Kidney (tissue), 13 donors: ENCODE measurements at regions not wholly inside any gene's neighbourhood (a gene's known extent, or its start where the extent isn't known, plus 50 kb on each side); places are given as distances from the start of the nearest gene placed in this dataset.
A peak's percentile ranks its signal among the peaks of the same experiment; 100 is the strongest.

Experiments used
- DNase-seq, 5 donors: peaks; one replicate each; pipeline ENCODE4 v3.0.0-alpha.2; 2013 to 2020
- FAIRE-seq: peaks from 2 replicates; lab custom pipeline; 2012; peaks lifted over from hg19 to GRCh38; lab: Jason Lieb, UNC
- H3K27ac ChIP-seq, 2 donors: one replicate each; pipeline ENCODE4 v1.7.0; 2013; ENCODE audit warnings: low read depth in 2 of 2, low read length in 2 of 2, inconsistent platforms in 1 of 2
- H3K27me3 ChIP-seq: one replicate; pipeline ENCODE4 v1.7.1; 2013; ENCODE audit warnings: low read length, inconsistent platforms; ENCODE audit not compliant: control insufficient read depth, insufficient read depth
- H3K36me3 ChIP-seq, 3 donors: one replicate each; pipeline versions ENCODE4 v1.7.0 to v1.7.1; 2013; ENCODE audit warnings: low read length in 3 of 3, control low read depth in 1 of 3, inconsistent platforms in 1 of 3; ENCODE audit not compliant: insufficient read depth in 3 of 3, control insufficient read depth in 2 of 3
- H3K4me1 ChIP-seq, 3 donors: one replicate each; pipeline versions ENCODE4 v1.7.0 to v1.7.1; 2013; ENCODE audit warnings: low read length in 3 of 3, inconsistent platforms in 1 of 3, low read depth in 1 of 3; ENCODE audit not compliant: control insufficient read depth in 2 of 3, insufficient read depth in 2 of 3
- H3K4me3 ChIP-seq, 3 donors: one replicate each; pipeline versions ENCODE4 v1.7.0 to v1.8.1; 2013; ENCODE audit warnings: low read length in 3 of 3, control low read depth in 1 of 3, inconsistent platforms in 1 of 3
- H3K9ac ChIP-seq, 3 donors: one replicate each; pipeline versions ENCODE4 v1.7.0 to v1.7.1; 2013; ENCODE audit warnings: low read length in 3 of 3, control low read depth in 1 of 3, inconsistent platforms in 1 of 3
- H3K9me3 ChIP-seq, 3 donors: one replicate each; pipeline versions ENCODE4 v1.7.0 to v1.7.1; 2013; ENCODE audit warnings: low read length in 3 of 3, control low read depth in 1 of 3, inconsistent platforms in 1 of 3; ENCODE audit not compliant: control insufficient read depth in 2 of 3, insufficient read depth in 1 of 3
- intact Hi-C: fragments of 100-400 bp; cut with DNase I; formaldehyde crosslinking; loops from one replicate; pipeline ENCODE4 v1.11.1; 2022
- TF ChIP-seq, protein P1 (sequence below): IDR thresholded peaks from 3 replicates; pipeline ENCODE4 v1.5.1; 2012; ENCODE audit warnings: mild to moderate bottlenecking, moderate library complexity, borderline replicate concordance; ENCODE audit not compliant: insufficient read depth; ENCODE audit errors: extremely low read depth
- donor health status: control.
- donor health status: control.
- donor health status: control.
- donor health status: control.
- donor health status: control.
- donor health status: DM: yes; HTN: yes; CAD: no.
- donor health status: Normal renal cell carcinoma (clear cell type).

DNA sequence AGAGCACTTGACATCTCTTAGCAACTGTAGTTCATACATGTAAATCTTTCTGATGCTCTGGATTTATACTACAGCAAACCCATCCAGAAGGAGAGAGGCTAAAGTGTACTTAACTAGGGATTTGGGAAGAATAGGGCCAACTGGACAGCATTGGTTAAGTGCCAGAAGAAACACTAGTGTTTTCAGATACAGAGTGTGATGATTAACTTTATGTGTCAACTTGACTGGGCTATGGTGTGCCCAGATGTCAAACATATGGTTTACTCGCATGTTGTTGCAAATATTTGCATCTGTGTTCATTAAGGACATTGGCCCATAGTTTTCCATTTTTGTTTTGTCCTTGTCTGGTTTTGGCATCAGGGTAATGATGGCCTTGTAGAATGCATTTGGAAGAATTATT, 384.7 kb upstream of the KCND2 start:
- TF ChIP-seq, protein P1, sequence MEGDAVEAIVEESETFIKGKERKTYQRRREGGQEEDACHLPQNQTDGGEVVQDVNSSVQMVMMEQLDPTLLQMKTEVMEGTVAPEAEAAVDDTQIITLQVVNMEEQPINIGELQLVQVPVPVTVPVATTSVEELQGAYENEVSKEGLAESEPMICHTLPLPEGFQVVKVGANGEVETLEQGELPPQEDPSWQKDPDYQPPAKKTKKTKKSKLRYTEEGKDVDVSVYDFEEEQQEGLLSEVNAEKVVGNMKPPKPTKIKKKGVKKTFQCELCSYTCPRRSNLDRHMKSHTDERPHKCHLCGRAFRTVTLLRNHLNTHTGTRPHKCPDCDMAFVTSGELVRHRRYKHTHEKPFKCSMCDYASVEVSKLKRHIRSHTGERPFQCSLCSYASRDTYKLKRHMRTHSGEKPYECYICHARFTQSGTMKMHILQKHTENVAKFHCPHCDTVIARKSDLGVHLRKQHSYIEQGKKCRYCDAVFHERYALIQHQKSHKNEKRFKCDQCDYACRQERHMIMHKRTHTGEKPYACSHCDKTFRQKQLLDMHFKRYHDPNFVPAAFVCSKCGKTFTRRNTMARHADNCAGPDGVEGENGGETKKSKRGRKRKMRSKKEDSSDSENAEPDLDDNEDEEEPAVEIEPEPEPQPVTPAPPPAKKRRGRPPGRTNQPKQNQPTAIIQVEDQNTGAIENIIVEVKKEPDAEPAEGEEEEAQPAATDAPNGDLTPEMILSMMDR = no peak
- no peak for DNase-seq
- Histone ChIP-seq H3K36me3 (no peaks in the 10 kb centered on the region), H3K27me3 (no peaks in the 10 kb centered on the region), H3K4me3 (no peak overlapping the region), H3K9ac (no peak overlapping the region), H3K9me3 (peaks cover 0 to 2% (median 0%) of the 10 kb centered on the region in 3 donors), H3K27ac (no peak overlapping the region), H3K4me1 (no peaks in the 10 kb centered on the region)
- intact Hi-C loops = no loop called here
- FAIRE-seq = no peak

DNA sequence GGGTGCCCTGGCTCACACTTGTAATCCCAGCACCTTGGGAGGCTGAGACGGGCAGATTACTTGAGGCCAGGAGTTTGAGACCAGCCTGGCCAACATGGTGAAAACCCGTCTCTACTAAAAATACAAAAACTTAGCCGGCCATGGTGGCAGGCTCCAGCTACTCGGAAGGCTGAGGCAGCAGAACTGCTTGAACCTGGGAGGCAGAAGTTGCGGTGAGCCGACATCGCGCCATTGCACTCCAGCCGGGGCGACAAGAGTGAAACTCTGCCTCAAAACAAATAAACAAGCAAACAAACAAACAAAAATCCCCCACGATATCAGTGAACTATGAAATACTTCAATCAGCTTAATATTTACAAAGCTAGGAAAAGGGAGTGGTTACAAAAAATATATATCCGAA, 382.3 kb upstream of the KCND2 start:
- no peak overlapping the region for H3K4me3 ChIP-seq
- peaks cover 0 to 2% (median 0%) of the 10 kb centered on the region in 3 donors for H3K9me3 ChIP-seq
- no peak overlapping the region for H3K9ac ChIP-seq
- peak in 1 of 5 donors; percentile 22 for DNase-seq
- H3K4me1 ChIP-seq = no peaks in the 10 kb centered on the region
- H3K36me3 ChIP-seq = no peaks in the 10 kb centered on the region
- TF ChIP-seq, protein P1 = no peak
- H3K27me3 ChIP-seq = no peaks in the 10 kb centered on the region
- intact Hi-C loops = no loop called here
- H3K27ac ChIP-seq = no peak overlapping the region
- no peak for FAIRE-seq

DNA sequence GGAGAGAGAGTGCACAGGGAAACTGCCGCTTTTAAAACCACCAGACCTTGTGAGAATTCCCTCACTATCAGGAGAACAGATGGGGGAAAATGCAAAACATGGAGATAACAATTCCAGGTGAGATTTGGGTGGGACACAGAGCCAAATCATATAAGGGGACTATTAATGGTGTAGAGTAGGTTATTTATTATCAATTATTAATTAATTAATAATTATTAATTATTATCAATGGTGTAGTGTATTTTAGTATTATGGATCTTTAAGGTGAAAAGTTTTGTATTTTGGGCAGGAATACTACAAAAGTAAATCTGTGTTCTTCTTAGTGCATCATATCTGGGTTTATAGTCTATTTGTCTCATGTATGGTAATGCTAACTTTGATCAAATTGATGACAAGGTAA, 377.7 kb upstream of the KCND2 start:
- Histone ChIP-seq H3K27ac (no peak overlapping the region), H3K36me3 (no peaks in the 10 kb centered on the region), H3K9ac (no peak overlapping the region), H3K4me3 (no peak overlapping the region), H3K27me3 (no peaks in the 10 kb centered on the region), H3K9me3 (no peaks in the 10 kb centered on the region), H3K4me1 (no peaks in the 10 kb centered on the region)
- intact Hi-C loops = no loop called here
- DNase-seq (no peak), FAIRE-seq (no peak)
- TF ChIP-seq, protein P1 = no peak

DNA sequence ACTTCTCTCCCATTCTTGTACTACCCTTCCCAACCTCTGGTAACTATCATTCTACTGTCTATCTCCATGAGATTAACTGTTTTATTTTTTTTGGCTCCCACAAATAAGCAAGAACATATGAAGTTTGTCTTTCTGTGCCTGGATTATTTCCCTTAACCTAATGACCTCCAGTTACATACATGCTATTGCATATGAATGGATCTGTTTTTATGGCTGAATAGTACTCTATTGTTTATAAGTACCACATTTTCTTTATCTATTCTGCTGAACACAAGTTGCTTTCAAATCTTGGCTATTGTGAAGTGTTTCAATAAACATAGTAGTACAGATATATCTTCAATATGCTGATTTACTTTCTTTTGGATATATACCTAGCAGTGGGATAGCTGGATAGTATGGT, 376.6 kb upstream of the KCND2 start:
- no peak for FAIRE-seq
- intact Hi-C loops = no loop called here
- no peak for DNase-seq
- Histone ChIP-seq H3K9ac (no peak overlapping the region), H3K36me3 (no peaks in the 10 kb centered on the region), H3K9me3 (no peaks in the 10 kb centered on the region), H3K27ac (no peak overlapping the region), H3K4me1 (no peaks in the 10 kb centered on the region), H3K27me3 (no peaks in the 10 kb centered on the region), H3K4me3 (no peak overlapping the region)
- TF ChIP-seq, protein P1 = no peak
